Stomach (tissue), 8 donors: ENCODE measurements at regions not wholly inside any gene's neighbourhood (a gene's known extent, or its start where the extent isn't known, plus 50 kb on each side); places are given as distances from the start of the nearest gene placed in this dataset.

ENCODE experiments used
- DNase-seq, 2 donors: peaks; one replicate each; pipeline versions ENCODE4 v3.0.0 to v3.0.0-alpha.2; 2013 to 2019
- H3K27ac ChIP-seq, 5 donors: fragments of 200-600 bp in 4 of 5; sonication (generic) in 4 of 5; one replicate each; pipeline ENCODE4 v1.5.1; 2013 to 2019; ENCODE audit warnings: mild to moderate bottlenecking in 1 of 5, moderate library complexity in 1 of 5
- H3K27me3 ChIP-seq, 3 donors: fragments of 200-600 bp; sonication (generic); one replicate each; pipeline ENCODE4 v1.5.1; 2017 to 2019; ENCODE audit warnings: mixed run types in 1 of 3
- H3K36me3 ChIP-seq, 4 donors: fragments of 200-600 bp; sonication (generic); 1 replicate in 3 of 4; 2 replicates in 1 of 4; pipeline ENCODE4 v1.5.1; 2016 to 2019
- H3K4me1 ChIP-seq, 4 donors: fragments of 200-600 bp; sonication (generic); one replicate each; pipeline ENCODE4 v1.5.1; 2016 to 2019
- H3K4me3 ChIP-seq, 4 donors: fragments of 200-600 bp; sonication (generic) in 3 of 4; one replicate each; pipeline ENCODE4 v1.5.1; 2016 to 2019; ENCODE audit warnings: mild to moderate bottlenecking in 1 of 4
- H3K9me3 ChIP-seq, 4 donors: fragments of 200-600 bp; sonication (generic); one replicate each; pipeline ENCODE4 v1.5.1; 2016 to 2019
- CTCF ChIP-seq, 7 experiments: fragments of 450-650 bp in 4 of 7; fragments of 200-600 bp in 3 of 7; sonication (generic) in 3 of 7; IDR thresholded peaks; one replicate each; pipeline ENCODE4 v1.5.1; 2016 to 2019; ENCODE audit warnings: antibody characterized with exemption in 7 of 7, control low read depth in 2 of 7, mild to moderate bottlenecking in 1 of 7
- EP300 ChIP-seq: sonication (generic); formaldehyde crosslinking; IDR thresholded peaks from one replicate; pipeline ENCODE4 v1.6.1; 2017; ENCODE audit warnings: antibody characterized with exemption
- POLR2A ChIP-seq, 4 donors: fragments of 450-650 bp; IDR thresholded peaks; one replicate each; pipeline ENCODE4 v1.6.1; 2016; ENCODE audit warnings: antibody characterized with exemption in 4 of 4, control low read depth in 2 of 4, mild to moderate bottlenecking in 1 of 4, moderate library complexity in 1 of 4
- POLR2AphosphoS5 ChIP-seq, 3 donors: sonication (generic); formaldehyde crosslinking; IDR thresholded peaks; one replicate each; pipeline ENCODE4 v1.6.1; 2016; ENCODE audit warnings: antibody characterized with exemption in 3 of 3
- WGBS, 5 donors: extraction: QIAGEN DNeasy Blood & Tissue Kit in 3 of 5; methylation state at CpG; one replicate each; pipeline versions ENCODE4 v1.1.5 to v1.1.7; 2013 to 2018; 5-methylcytosine and 5-hydroxymethylcytosine counted together
- intact Hi-C: fragments of 100-400 bp; cut with DNase I; formaldehyde crosslinking; loops from one replicate; pipeline ENCODE4 v1.15.1; 2023; ENCODE audit warnings: low total_unique reads
- donor health status: healthy with polysubstance abuse.
- donor health status: Bipolar disorder and iron deficiency.
- donor health status: healthy.

- DNase-seq: peak in 1 of 2 donors; percentile 26
- no peak for TF ChIP-seq EP300
- no peak for TF ChIP-seq CTCF (IDR thresholded peaks at IDR 0.05)
- TF ChIP-seq POLR2AphosphoS5 (IDR thresholded peaks at IDR 0.05): no peak
- no peak for TF ChIP-seq POLR2A (IDR thresholded peaks at IDR 0.05)
- Histone ChIP-seq H3K4me3 (no peak overlapping the region), H3K4me1 (peaks cover 0 to 10% (median 0%) of the 10 kb centered on the region in 4 donors), H3K36me3 (no peaks in the 10 kb centered on the region), H3K27me3 (no peaks in the 10 kb centered on the region), H3K27ac (no peak overlapping the region), H3K9me3 (no peaks in the 10 kb centered on the region)
- intact Hi-C loops: no loop called here
- 76 to 90% (median 86%) methylated on average over 2 of the region's 2 CpGs for WGBS, 5 donors
These were observed 392.0 kb upstream of the INTU start for GRCh38 chr4:127240764-127241105.

- no peaks in the 10 kb centered on the region for H3K9me3 ChIP-seq
- no peak for TF ChIP-seq CTCF (IDR thresholded peaks at IDR 0.05)
- TF ChIP-seq POLR2AphosphoS5 (IDR thresholded peaks at IDR 0.05): no peak
- no peak for TF ChIP-seq EP300
- no peak for TF ChIP-seq POLR2A (IDR thresholded peaks at IDR 0.05)
- no peaks in the 10 kb centered on the region for H3K36me3 ChIP-seq
- intact Hi-C loops: no loop called here
- no peaks in the 10 kb centered on the region for H3K4me1 ChIP-seq
- no peak for DNase-seq
- no peak overlapping the region for H3K27ac ChIP-seq
- 49 to 75% (median 62%) methylated on average over 5 of the region's 5 CpGs for WGBS, 5 donors
- no peaks in the 10 kb centered on the region for H3K27me3 ChIP-seq
- no peak overlapping the region for H3K4me3 ChIP-seq
These were observed 388.2 kb upstream of the INTU start for GRCh38 chr4:127244515-127244914.

GRCh38 chr4:127246963-127247952 lies 385.5 kb upstream of the INTU start:
- Histone ChIP-seq H3K27me3 (no peaks in the 10 kb centered on the region), H3K27ac (no peak overlapping the region), H3K4me1 (no peaks in the 10 kb centered on the region), H3K4me3 (no peak overlapping the region), H3K36me3 (no peaks in the 10 kb centered on the region), H3K9me3 (no peaks in the 10 kb centered on the region)
- 88 to 92% (median 90%) methylated on average over 6 of the region's 6 CpGs for WGBS, 5 donors
- TF ChIP-seq EP300 (no peak), POLR2AphosphoS5 (IDR thresholded peaks at IDR 0.05) (no peak), POLR2A (IDR thresholded peaks at IDR 0.05) (no peak), CTCF (IDR thresholded peaks at IDR 0.05) (no peak)
- intact Hi-C loops: no loop called here
- DNase-seq: no peak

- TF ChIP-seq POLR2A (IDR thresholded peaks at IDR 0.05) (no peak), CTCF (IDR thresholded peaks at IDR 0.05) (no peak), POLR2AphosphoS5 (IDR thresholded peaks at IDR 0.05) (no peak), EP300 (no peak)
- no peak for DNase-seq
These were observed 383.5 kb upstream of the INTU start for GRCh38 chr4:127249066-127249766.

More at GRCh38 chr4:127249066-127249766, 383.5 kb upstream of the INTU start:
- no peaks in the 10 kb centered on the region for H3K27me3 ChIP-seq
- H3K4me3 ChIP-seq: no peak overlapping the region
- no peaks in the 10 kb centered on the region for H3K36me3 ChIP-seq
- no peaks in the 10 kb centered on the region for H3K4me1 ChIP-seq
- 29 to 83% (median 75%) methylated on average over 3 of the region's 3 CpGs for WGBS, 5 donors
- H3K9me3 ChIP-seq: no peaks in the 10 kb centered on the region
- no peak overlapping the region for H3K27ac ChIP-seq
- intact Hi-C loops: no loop called here
